ENCODE measurements at regions not wholly inside any gene's neighbourhood (a gene's known extent, or its start where the extent isn't known, plus 50 kb on each side); places are given as distances from the start of the nearest gene placed in this dataset.
A peak's percentile ranks its signal among the peaks of the same experiment; 100 is the strongest.

GRCh38 chr12:76690921-76691700, 72.8 kb upstream of the ZDHHC17 start:
- TF ChIP-seq CTCF (IDR thresholded peaks at IDR 0.05; ENCODE audit: insufficient read depth, low read length, missing control alignments), result no peak
- POLR2A ChIA-PET, result no interaction called here
- CTCF ChIA-PET, result no interaction called here
- H3K4me3 ChIP-seq (ENCODE audit: low read depth, low read length), result no peak overlapping the region
- peak; percentile 26 for DNase-seq (ENCODE audit: low read depth, low spot score)

DNA sequence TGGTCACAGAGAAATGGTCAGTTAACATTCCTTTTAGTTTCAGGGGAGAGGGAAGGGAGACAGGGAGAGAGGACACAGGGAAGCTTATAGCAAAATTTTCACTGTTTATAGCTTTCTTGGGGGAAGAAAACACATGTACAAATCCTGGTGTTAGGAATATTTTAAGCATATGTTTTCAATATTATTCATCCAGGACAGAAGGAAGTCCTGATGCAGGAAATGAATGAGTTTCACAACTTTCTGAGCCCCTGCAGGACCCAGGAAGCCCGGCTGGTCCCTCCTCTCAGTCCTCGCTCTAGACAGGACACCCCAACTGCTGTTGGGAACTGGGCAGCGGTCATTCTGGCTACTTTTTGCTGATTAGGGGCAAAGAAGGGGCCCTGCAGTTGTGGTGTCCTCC, 71.1 kb upstream of the ZDHHC17 start:
- TF ChIP-seq CTCF (IDR thresholded peaks at IDR 0.05; ENCODE audit: insufficient read depth, low read length, missing control alignments), result no peak
- no peak overlapping the region for H3K4me3 ChIP-seq (ENCODE audit: low read depth, low read length)
- no peak for DNase-seq (ENCODE audit: low read depth, low spot score)
- POLR2A ChIA-PET, result no interaction called here
- CTCF ChIA-PET, result interaction anchor here (0.9 kb wide), 1 partner anchor 11 kb away, joined by 3 read pairs; no protein-coding TSS in a partner anchor

- no peak for DNase-seq (ENCODE audit: low read depth, low spot score)
- ChIA-PET CTCF (no interaction called here), POLR2A (no interaction called here)
- no peak overlapping the region for H3K4me3 ChIP-seq (ENCODE audit: low read depth, low read length)
- TF ChIP-seq CTCF (IDR thresholded peaks at IDR 0.05; ENCODE audit: insufficient read depth, low read length, missing control alignments), result no peak
Observed at GRCh38 chr12:76694369-76694768, 69.5 kb upstream of the ZDHHC17 start.

GRCh38 chr12:76696186-76696585, 67.7 kb upstream of the ZDHHC17 start:
- DNase-seq (ENCODE audit: low read depth, low spot score), result no peak
- POLR2A ChIA-PET, result no interaction called here
- H3K4me3 ChIP-seq (ENCODE audit: low read depth, low read length), result no peak overlapping the region
- CTCF ChIA-PET, result no interaction called here
- no peak for TF ChIP-seq CTCF (IDR thresholded peaks at IDR 0.05; ENCODE audit: insufficient read depth, low read length, missing control alignments)

GRCh38 chr12:76697849-76698248, 66.1 kb upstream of the ZDHHC17 start:
- no peak for DNase-seq (ENCODE audit: low read depth, low spot score)
- CTCF ChIA-PET, result interaction anchor here (1.2 kb wide), 1 partner anchor 92 kb away, joined by 3 read pairs; no protein-coding TSS in a partner anchor
- POLR2A ChIA-PET, result no interaction called here
- H3K4me3 ChIP-seq (ENCODE audit: low read depth, low read length), result no peak overlapping the region
- no peak for TF ChIP-seq CTCF (IDR thresholded peaks at IDR 0.05; ENCODE audit: insufficient read depth, low read length, missing control alignments)

- no peak for DNase-seq (ENCODE audit: low read depth, low spot score)
- CTCF ChIA-PET, result interaction anchor here (1.2 kb wide), 1 partner anchor 92 kb away, joined by 3 read pairs; no protein-coding TSS in a partner anchor
- POLR2A ChIA-PET, result no interaction called here
- no peak overlapping the region for H3K4me3 ChIP-seq (ENCODE audit: low read depth, low read length)
- no peak for TF ChIP-seq CTCF (IDR thresholded peaks at IDR 0.05; ENCODE audit: insufficient read depth, low read length, missing control alignments)
Observed at GRCh38 chr12:76698316-76698715, 65.6 kb upstream of the ZDHHC17 start.

Data from AG04449 (cell line).